IMR-90 (cell line): ENCODE measurements at regions not wholly inside any gene's neighbourhood (a gene's known extent, or its start where the extent isn't known, plus 50 kb on each side); places are given as distances from the start of the nearest gene placed in this dataset.

Experiments
- ATAC-seq: fragments of 200-7000 bp; cut with Tn5 transposase; 2 replicates; pipeline ENCODE4 v1.9.1; 2020; ENCODE audit warnings: low read depth, mild to moderate bottlenecking, moderate library complexity
- BruUV-seq: library from RNA; stranded (reverse); fragments of 400-500 nt; replicated peaks from 2 replicates; lab custom pipeline; 2021; lab: Mats Ljungman, UMichigan
- CTCF ChIA-PET: fragments of 300-600 bp; formaldehyde crosslinking; extraction: SDS; loops from one replicate; lab custom pipeline; 2021; ENCODE audit warnings: antibody characterized with exemption; lab: Yijun Ruan, JAX
- POLR2A ChIA-PET: fragments of 300-600 bp; sonication (Branson Sonifier 250); formaldehyde crosslinking; loops from one replicate; lab custom pipeline; 2022; ENCODE audit warnings: antibody characterized with exemption; ENCODE audit not compliant: unreplicated experiment; lab: Charles Lee
- DNase-seq: peaks from one replicate; pipeline ENCODE4 v3.0.0; 2013
- H2AFZ ChIP-seq: replicated peaks from 2 replicates; pipeline ENCODE3; 2013; ENCODE audit warnings: low read length, mild to moderate bottlenecking; ENCODE audit not compliant: poor library complexity
- H2AK5ac ChIP-seq: 2 replicates; pipeline ENCODE4 v1.6.1; 2013; ENCODE audit warnings: low read depth, low read length, inconsistent platforms
- H2AK9ac ChIP-seq: replicated peaks from 2 replicates; pipeline ENCODE3; 2013; ENCODE audit warnings: mild to moderate bottlenecking, low read depth, low read length, moderate library complexity; ENCODE audit not compliant: poor library complexity
- H2BK120ac ChIP-seq: 2 replicates; pipeline ENCODE4 v1.6.1; 2013; ENCODE audit warnings: low read depth, low read length, inconsistent platforms
- H2BK15ac ChIP-seq: 3 replicates; pipeline ENCODE4 v1.6.1; 2013; ENCODE audit warnings: low read depth, low read length, inconsistent platforms
- H2BK20ac ChIP-seq: 2 replicates; pipeline ENCODE4 v1.6.1; 2013; ENCODE audit warnings: low read depth, mild to moderate bottlenecking, inconsistent platforms, low read length, moderate library complexity
- H2BK5ac ChIP-seq: 2 replicates; pipeline ENCODE4 v1.6.1; 2013; ENCODE audit warnings: mild to moderate bottlenecking, low read depth, low read length, inconsistent platforms; ENCODE audit not compliant: poor library complexity, severe bottlenecking
- H3K14ac ChIP-seq: replicated peaks from 2 replicates; pipeline ENCODE4 v1.6.1; 2013; ENCODE audit warnings: low read depth, low read length, inconsistent platforms
- H3K18ac ChIP-seq: 2 replicates; pipeline ENCODE4 v1.6.1; 2013; ENCODE audit warnings: low read depth, low read length, control low read depth
- H3K23ac ChIP-seq: 2 replicates; pipeline ENCODE4 v1.6.1; 2013; ENCODE audit warnings: low read depth, low read length, inconsistent platforms
- H3K27ac ChIP-seq: 2 replicates; pipeline ENCODE4 v1.5.1; 2013; ENCODE audit warnings: mild to moderate bottlenecking, control low read depth, low read length; ENCODE audit not compliant: insufficient read depth
- H3K27me3 ChIP-seq: 2 replicates; pipeline ENCODE4 v1.6.1; 2013; ENCODE audit warnings: low read length; ENCODE audit not compliant: control insufficient read depth, insufficient read depth
- H3K36me3 ChIP-seq: 2 replicates; pipeline ENCODE4 v1.6.1; 2013; ENCODE audit warnings: low read length, mixed read lengths; ENCODE audit not compliant: control insufficient read depth, insufficient read depth
- H3K4ac ChIP-seq: 2 replicates; pipeline ENCODE4 v1.6.1; 2013; ENCODE audit warnings: low read depth, low read length, inconsistent platforms
- H3K4me1 ChIP-seq: 2 replicates; pipeline ENCODE4 v1.6.1; 2013; ENCODE audit warnings: low read length, mixed read lengths; ENCODE audit not compliant: control insufficient read depth, insufficient read depth
- H3K4me2 ChIP-seq: 2 replicates; pipeline ENCODE4 v1.6.1; 2013; ENCODE audit warnings: low read depth, mild to moderate bottlenecking, control low read depth, low read length, moderate library complexity
- H3K4me3 ChIP-seq: 2 replicates; pipeline ENCODE4 v1.5.1; 2013; ENCODE audit warnings: low read depth, mild to moderate bottlenecking, control low read depth, low read length, moderate library complexity; ENCODE audit not compliant: insufficient read depth
- H3K56ac ChIP-seq: 2 replicates; pipeline ENCODE4 v1.6.1; 2013; ENCODE audit warnings: low read length, inconsistent platforms; ENCODE audit not compliant: insufficient read depth; ENCODE audit errors: extremely low read depth
- H3K79me1 ChIP-seq, 2 experiments: 2 replicates each; pipeline ENCODE4 v1.6.1; 2013; ENCODE audit warnings: low read length in 2 of 2, inconsistent platforms in 1 of 2, low read depth in 1 of 2
- H3K9ac ChIP-seq: 2 replicates; pipeline ENCODE4 v1.6.1; 2013; ENCODE audit warnings: low read depth, low read length, control low read depth
- H3K9me1 ChIP-seq: 2 replicates; pipeline ENCODE4 v1.6.1; 2013; ENCODE audit warnings: low read length, inconsistent platforms; ENCODE audit not compliant: insufficient read depth
- H3K9me3 ChIP-seq: 2 replicates; pipeline ENCODE4 v1.6.1; 2013; ENCODE audit warnings: low read length; ENCODE audit not compliant: control insufficient read depth, insufficient read depth
- H4K20me1 ChIP-seq: 2 replicates; pipeline ENCODE4 v1.6.1; 2013; ENCODE audit warnings: low read length, inconsistent platforms; ENCODE audit not compliant: insufficient read depth
- H4K5ac ChIP-seq: 2 replicates; pipeline ENCODE4 v1.6.1; 2013; ENCODE audit warnings: mild to moderate bottlenecking, low read depth, low read length, control low read depth
- H4K8ac ChIP-seq, 2 experiments: 2 replicates each; pipeline ENCODE4 v1.6.1; 2013; ENCODE audit warnings: low read depth in 2 of 2, low read length in 2 of 2, control low read depth in 1 of 2, inconsistent platforms in 1 of 2
- H4K91ac ChIP-seq: 2 replicates; pipeline ENCODE4 v1.6.1; 2013; ENCODE audit warnings: low read depth, low read length, inconsistent platforms; ENCODE audit not compliant: insufficient read depth
- FOS ChIP-seq: fragments of 150-350 bp; IDR thresholded peaks from 2 replicates; pipeline ENCODE4 v1.6.1; 2016; ENCODE audit warnings: low read depth, low read length
- MAZ ChIP-seq: IDR thresholded peaks from 2 replicates; pipeline ENCODE4 v1.6.1; 2012; ENCODE audit warnings: low read depth, mild to moderate bottlenecking, low read length, improper control_type of control experiment, moderate library complexity, borderline replicate concordance
- POLR2A ChIP-seq: IDR thresholded peaks from 2 replicates; pipeline ENCODE4 v1.6.1; 2012; ENCODE audit warnings: mild to moderate bottlenecking, low read depth, low read length
- WGBS, 2 experiments: methylation state at CpG; one replicate each; pipeline versions ENCODE4 v1.1.5 to v1.1.7; 2013; ENCODE audit warnings: missing lambda C conversion rate in 2 of 2; ENCODE audit not compliant: insufficient read length in 1 of 2; ENCODE audit errors: extremely low coverage in 2 of 2; 5-methylcytosine and 5-hydroxymethylcytosine counted together
- dilution Hi-C: fragments of 300-500 bp; cut with HindIII; formaldehyde crosslinking; loops from one replicate; pipeline ENCODE4 v1.14.3; 2018; ENCODE audit warnings: low sequenced_read_pairs; ENCODE audit not compliant: unreplicated experiment
- in situ Hi-C: fragments of 300-500 bp; cut with MboI; formaldehyde crosslinking; loops from 3 replicates; pipeline ENCODE4 v1.14.3; 2019; ENCODE audit warnings: low sequenced_read_pairs, inconsistent platforms, mixed read lengths
- intact Hi-C: fragments of 100-400 bp; cut with micrococcal nuclease; formaldehyde crosslinking; loops from 2 replicates; pipeline ENCODE4 v1.10.0; 2022

- no peak overlapping the region for H2BK120ac ChIP-seq
- H4K5ac ChIP-seq = no peak overlapping the region
- 64% methylated on average over 2 of the region's 14 CpGs; no CpG with 5 or more reads in 1 of the 2 experiments for WGBS, 2 experiments
- BruUV-seq = no TSS peak
- TF ChIP-seq POLR2A (no peak), MAZ (no peak), FOS (no peak)
- H3K18ac ChIP-seq = no peak overlapping the region
- H2BK5ac ChIP-seq = no peak overlapping the region
- no peak overlapping the region for H3K4me3 ChIP-seq
- ChIA-PET POLR2A (no interaction called here), CTCF (no interaction called here)
- H2AK9ac ChIP-seq = no peak overlapping the region
- H4K8ac ChIP-seq = no peak overlapping the region
- H3K27ac ChIP-seq = no peak overlapping the region
- H3K56ac ChIP-seq = no peak overlapping the region
- dilution Hi-C loops = no loop called here
- H3K9ac ChIP-seq = no peak overlapping the region
- intact Hi-C loops = no loop called here
- H3K27me3 ChIP-seq = no peaks in the 10 kb centered on the region
- H2BK20ac ChIP-seq = no peak overlapping the region
- no peaks in the 10 kb centered on the region for H3K36me3 ChIP-seq
- H3K14ac ChIP-seq = no peak overlapping the region
- H3K4ac ChIP-seq = no peak overlapping the region
- no peak overlapping the region for H2AK5ac ChIP-seq
- in situ Hi-C loops = loop anchor here (10.0 to 25.0 kb wide), 2 partner anchors 55 to 377 kb away; no protein-coding TSS in a partner anchor
- ATAC-seq (no peak), DNase-seq (no peak)
- H3K23ac ChIP-seq = no peak overlapping the region
- no peaks in the 10 kb centered on the region for H3K79me1 ChIP-seq
- H3K9me3 ChIP-seq = peaks cover 53% of the 10 kb centered on the region
- no peaks in the 10 kb centered on the region for H3K9me1 ChIP-seq
- H2AFZ ChIP-seq = no peak overlapping the region
- no peaks in the 10 kb centered on the region for H4K20me1 ChIP-seq
- no peak overlapping the region for H4K91ac ChIP-seq
- no peak overlapping the region for H3K4me2 ChIP-seq
- H3K4me1 ChIP-seq = no peaks in the 10 kb centered on the region
- H2BK15ac ChIP-seq = no peak overlapping the region
These were observed 213.8 kb upstream of the RPL38 start for GRCh38 chr17:73989671-73990070.
